ENCODE measurements at regions not wholly inside any gene's neighbourhood (a gene's known extent, or its start where the extent isn't known, plus 50 kb on each side); places are given as distances from the start of the nearest gene placed in this dataset.

GRCh38 chr6:141017941-141018340 is 1114.8 kb upstream of the GJE1 start:
- DNase-seq (ENCODE audit: low read depth in 1 of 2, low spot score in 1 of 2): no peak

- DNase-seq (ENCODE audit: low read depth in 1 of 2, low spot score in 1 of 2): no peak
Measured at GRCh38 chr6:141000917-141001316, 1131.8 kb upstream of the GJE1 start.

GRCh38 chr6:140993515-140993914 is 1139.2 kb upstream of the GJE1 start:
- no peak for DNase-seq (ENCODE audit: low read depth in 1 of 2, low spot score in 1 of 2)

GRCh38 chr6:140992678-140993077 is 1140.0 kb upstream of the GJE1 start:
- DNase-seq (ENCODE audit: low read depth in 1 of 2, low spot score in 1 of 2): no peak

- no peak for DNase-seq (ENCODE audit: low read depth in 1 of 2, low spot score in 1 of 2)
Measured at GRCh38 chr6:140988780-140989179, 1143.9 kb upstream of the GJE1 start.

GRCh38 chr6:140987364-140988155 is 1145.2 kb upstream of the GJE1 start:
- DNase-seq (ENCODE audit: low read depth in 1 of 2, low spot score in 1 of 2): no peak

- no peak for DNase-seq (ENCODE audit: low read depth in 1 of 2, low spot score in 1 of 2)
Measured at GRCh38 chr6:140985679-140986275, 1146.9 kb upstream of the GJE1 start.

- no peak for DNase-seq (ENCODE audit: low read depth in 1 of 2, low spot score in 1 of 2)
Measured at GRCh38 chr6:140980265-140980887, 1152.3 kb upstream of the GJE1 start.

- DNase-seq (ENCODE audit: low read depth in 1 of 2, low spot score in 1 of 2): no peak
Measured at GRCh38 chr6:140979642-140980091, 1153.1 kb upstream of the GJE1 start.

- DNase-seq (ENCODE audit: low read depth in 1 of 2, low spot score in 1 of 2): no peak
Measured at GRCh38 chr6:140977403-140977802, 1155.3 kb upstream of the GJE1 start.

- DNase-seq (ENCODE audit: low read depth in 1 of 2, low spot score in 1 of 2): no peak
Measured at GRCh38 chr6:140976806-140977205, 1155.9 kb upstream of the GJE1 start.

GRCh38 chr6:140970485-140970884 is 1162.2 kb upstream of the GJE1 start:
- DNase-seq (ENCODE audit: low read depth in 1 of 2, low spot score in 1 of 2): no peak

- DNase-seq (ENCODE audit: low read depth in 1 of 2, low spot score in 1 of 2): no peak
Measured at GRCh38 chr6:140968062-140968461, 1164.7 kb upstream of the GJE1 start.

- no peak for DNase-seq (ENCODE audit: low read depth in 1 of 2, low spot score in 1 of 2)
Measured at GRCh38 chr6:140966676-140967075, 1166.0 kb upstream of the GJE1 start.

GRCh38 chr6:140960566-140960965 is 1172.2 kb upstream of the GJE1 start:
- no peak for DNase-seq (ENCODE audit: low read depth in 1 of 2, low spot score in 1 of 2)

- DNase-seq (ENCODE audit: low read depth in 1 of 2, low spot score in 1 of 2): no peak
Measured at GRCh38 chr6:140957386-140957785, 1175.3 kb upstream of the GJE1 start.

- DNase-seq (ENCODE audit: low read depth in 1 of 2, low spot score in 1 of 2): no peak
Measured at GRCh38 chr6:140956571-140957369, 1176.0 kb upstream of the GJE1 start.

GRCh38 chr6:140940251-140940925 is 1192.3 kb upstream of the GJE1 start:
- DNase-seq (ENCODE audit: low read depth in 1 of 2, low spot score in 1 of 2): no peak

GRCh38 chr6:140932909-140933308 is 1199.8 kb upstream of the GJE1 start:
- no peak for DNase-seq (ENCODE audit: low read depth in 1 of 2, low spot score in 1 of 2)

GRCh38 chr6:140931581-140931980 is 1201.1 kb upstream of the GJE1 start:
- DNase-seq (ENCODE audit: low read depth in 1 of 2, low spot score in 1 of 2): no peak

GRCh38 chr6:140929121-140929520 is 1203.6 kb upstream of the GJE1 start:
- no peak for DNase-seq (ENCODE audit: low read depth in 1 of 2, low spot score in 1 of 2)
